ENCODE measurements at regions not wholly inside any gene's neighbourhood (a gene's known extent, or its start where the extent isn't known, plus 50 kb on each side); places are given as distances from the start of the nearest gene placed in this dataset.

DNA sequence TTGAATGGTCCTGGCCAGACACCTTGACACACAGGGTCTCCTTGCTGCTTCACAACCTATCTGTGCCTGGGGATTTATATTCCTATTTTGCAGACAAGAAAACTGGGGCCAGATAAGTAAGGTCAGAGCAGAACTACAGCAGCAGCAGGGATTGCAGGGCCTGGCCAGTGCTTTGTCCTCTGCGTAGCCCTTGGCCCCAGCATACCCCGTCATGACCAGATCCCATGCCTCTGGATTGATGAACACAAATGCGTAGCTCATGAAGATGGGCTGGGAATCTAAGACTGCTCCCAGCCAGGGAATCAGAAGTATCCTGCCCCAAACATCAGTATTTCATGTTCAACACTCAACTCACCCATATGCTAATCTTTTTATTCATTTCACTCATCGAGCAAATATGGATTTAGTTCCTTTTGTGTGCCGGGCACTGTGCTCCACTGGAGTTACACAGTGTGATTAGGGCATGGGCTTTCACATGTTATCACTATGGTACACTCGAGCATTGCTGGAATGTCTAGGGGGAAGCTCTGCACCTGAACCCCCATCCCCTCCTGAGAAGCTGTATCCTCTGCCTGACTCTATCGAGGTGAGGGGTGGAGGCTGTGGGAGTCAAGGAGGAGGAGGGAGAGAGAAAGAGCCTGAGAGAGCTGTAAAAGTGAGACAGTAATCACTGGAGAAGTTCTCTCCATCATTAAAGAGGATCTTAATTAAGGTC is 143.3 kb downstream of the CYP26B1 start:
- no peak for DNase-seq (ENCODE audit: low read depth)
- no peak overlapping the region for H3K4me3 ChIP-seq (ENCODE audit: low read depth, low read length)
- TF ChIP-seq, protein P1, sequence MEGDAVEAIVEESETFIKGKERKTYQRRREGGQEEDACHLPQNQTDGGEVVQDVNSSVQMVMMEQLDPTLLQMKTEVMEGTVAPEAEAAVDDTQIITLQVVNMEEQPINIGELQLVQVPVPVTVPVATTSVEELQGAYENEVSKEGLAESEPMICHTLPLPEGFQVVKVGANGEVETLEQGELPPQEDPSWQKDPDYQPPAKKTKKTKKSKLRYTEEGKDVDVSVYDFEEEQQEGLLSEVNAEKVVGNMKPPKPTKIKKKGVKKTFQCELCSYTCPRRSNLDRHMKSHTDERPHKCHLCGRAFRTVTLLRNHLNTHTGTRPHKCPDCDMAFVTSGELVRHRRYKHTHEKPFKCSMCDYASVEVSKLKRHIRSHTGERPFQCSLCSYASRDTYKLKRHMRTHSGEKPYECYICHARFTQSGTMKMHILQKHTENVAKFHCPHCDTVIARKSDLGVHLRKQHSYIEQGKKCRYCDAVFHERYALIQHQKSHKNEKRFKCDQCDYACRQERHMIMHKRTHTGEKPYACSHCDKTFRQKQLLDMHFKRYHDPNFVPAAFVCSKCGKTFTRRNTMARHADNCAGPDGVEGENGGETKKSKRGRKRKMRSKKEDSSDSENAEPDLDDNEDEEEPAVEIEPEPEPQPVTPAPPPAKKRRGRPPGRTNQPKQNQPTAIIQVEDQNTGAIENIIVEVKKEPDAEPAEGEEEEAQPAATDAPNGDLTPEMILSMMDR (IDR thresholded peaks at IDR 0.05; ENCODE audit: low read depth, low read length, missing control alignments), result no peak

DNA sequence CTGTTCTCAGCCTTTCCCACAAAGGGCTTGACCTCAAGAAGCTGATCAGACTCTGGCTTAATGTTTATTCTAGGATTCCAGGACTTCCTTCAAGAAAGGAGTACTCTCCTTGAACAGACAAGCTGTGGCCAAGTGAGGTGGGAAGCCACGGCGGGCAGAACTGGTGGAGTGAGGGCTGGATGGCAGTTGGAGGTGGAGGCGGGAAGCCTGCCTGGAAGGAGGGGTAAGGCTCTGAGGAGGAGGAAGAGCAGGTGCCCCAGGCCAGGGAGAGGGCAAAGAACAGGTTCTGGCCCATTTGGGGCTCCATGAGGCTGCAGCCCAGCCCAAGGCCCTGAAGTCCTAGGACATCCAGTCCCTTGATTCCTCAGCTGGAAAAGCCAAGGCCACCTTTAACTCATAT is 143.9 kb downstream of the CYP26B1 start:
- DNase-seq (ENCODE audit: low read depth), result no peak
- H3K4me3 ChIP-seq (ENCODE audit: low read depth, low read length), result no peak overlapping the region
- TF ChIP-seq, protein P1 (IDR thresholded peaks at IDR 0.05; ENCODE audit: low read depth, low read length, missing control alignments), result no peak

DNA sequence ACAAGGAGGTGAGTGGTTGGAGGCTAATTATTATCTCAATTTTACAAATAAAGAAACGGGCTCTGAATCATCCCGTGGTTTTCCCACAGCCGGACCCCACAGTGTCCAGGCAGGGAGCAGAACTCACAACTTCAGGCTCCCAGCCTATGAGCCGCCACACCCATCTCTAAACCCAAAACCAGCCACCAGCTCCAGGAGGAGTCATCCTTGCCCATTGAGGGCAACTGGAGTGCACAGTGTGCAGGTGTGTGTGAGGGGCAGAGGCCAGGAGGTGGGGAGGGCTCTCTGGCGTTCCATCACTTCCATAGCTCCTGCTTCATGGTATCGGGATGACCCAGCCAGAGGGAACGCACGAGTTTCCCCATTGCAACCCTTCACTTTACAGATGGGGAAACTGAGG is 144.5 kb downstream of the CYP26B1 start:
- TF ChIP-seq, protein P1 (IDR thresholded peaks at IDR 0.05; ENCODE audit: low read depth, low read length, missing control alignments), result no peak
- no peak for DNase-seq (ENCODE audit: low read depth)
- H3K4me3 ChIP-seq (ENCODE audit: low read depth, low read length), result no peak overlapping the region

DNA sequence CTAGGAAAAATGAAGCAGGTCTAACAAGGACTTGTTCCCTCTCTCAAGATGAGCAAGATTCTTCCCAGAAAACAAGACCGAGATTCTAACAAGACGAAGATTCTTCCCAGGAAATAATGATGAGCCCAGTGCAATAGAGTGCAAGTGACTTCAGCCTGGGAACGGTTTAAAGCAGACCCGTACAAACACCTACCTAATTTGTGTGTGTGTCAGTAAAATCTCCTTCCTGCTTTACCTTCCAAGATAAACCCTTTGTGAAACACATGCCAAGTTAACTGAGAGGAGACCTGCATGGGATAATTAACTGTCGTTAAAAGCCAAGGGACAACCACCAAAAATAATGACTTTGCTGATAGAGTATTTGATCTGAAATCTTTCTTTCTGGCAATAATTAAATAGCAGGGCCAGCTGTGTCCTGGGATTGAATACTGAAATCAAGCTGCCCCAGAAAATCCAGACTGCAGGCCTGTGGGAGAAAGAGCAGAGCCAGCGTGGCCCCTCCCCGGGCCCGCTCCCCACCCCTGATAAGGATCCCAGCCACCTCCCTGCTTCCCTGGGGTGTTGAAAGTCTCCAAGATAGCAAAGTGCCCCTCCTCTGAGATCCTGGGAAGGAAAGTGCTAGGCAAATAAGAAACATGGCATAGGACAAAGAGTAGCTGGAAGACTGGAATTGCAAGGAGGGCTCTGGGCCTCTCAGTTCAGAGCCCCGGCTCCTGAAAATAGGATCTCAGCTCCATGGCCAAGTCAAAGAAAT is 145.5 kb downstream of the CYP26B1 start:
- H3K4me3 ChIP-seq (ENCODE audit: low read depth, low read length), result no peak overlapping the region
- TF ChIP-seq, protein P1 (IDR thresholded peaks at IDR 0.05; ENCODE audit: low read depth, low read length, missing control alignments), result no peak
- DNase-seq (ENCODE audit: low read depth), result no peak

DNA sequence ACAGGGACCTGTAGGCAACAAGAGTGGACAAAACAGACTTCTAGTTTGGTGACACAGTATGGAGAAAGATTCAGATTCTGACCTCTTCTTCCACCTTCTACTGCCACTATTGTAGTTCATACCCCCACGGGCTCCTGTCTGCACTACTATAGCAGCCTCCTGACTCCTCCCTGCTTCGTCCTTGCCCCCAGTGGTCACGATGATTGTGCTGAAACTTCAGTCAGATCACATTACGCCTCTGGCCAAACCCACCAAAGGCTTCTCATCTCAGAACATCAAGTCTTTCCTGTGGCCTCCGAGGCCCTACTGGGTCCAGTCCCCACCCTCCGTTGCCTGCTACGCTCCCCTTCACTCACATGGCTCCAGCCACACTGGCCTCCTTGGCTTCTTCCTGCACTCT is 147.6 kb downstream of the CYP26B1 start:
- TF ChIP-seq, protein P1 (IDR thresholded peaks at IDR 0.05; ENCODE audit: low read depth, low read length, missing control alignments), result no peak
- no peak for DNase-seq (ENCODE audit: low read depth)
- H3K4me3 ChIP-seq (ENCODE audit: low read depth, low read length), result no peak overlapping the region

GRCh38 chr2:71999580-71999979 is 148.1 kb downstream of the CYP26B1 start:
- no peak overlapping the region for H3K4me3 ChIP-seq (ENCODE audit: low read depth, low read length)
- TF ChIP-seq, protein P1 (IDR thresholded peaks at IDR 0.05; ENCODE audit: low read depth, low read length, missing control alignments), result no peak
- DNase-seq (ENCODE audit: low read depth), result no peak
